ENCODE measurements at regions not wholly inside any gene's neighbourhood (a gene's known extent, or its start where the extent isn't known, plus 50 kb on each side); places are given as distances from the start of the nearest gene placed in this dataset.

- H3K4me3 Mint-ChIP-seq = no peak overlapping the region
- POLR2A ChIA-PET = no interaction called here
- CTCF ChIA-PET = no interaction called here
- H3K4me1 Mint-ChIP-seq = no peaks in the 10 kb centered on the region
- Histone ChIP-seq H3K4me1 (ENCODE audit: insufficient read depth, low read length) (no peaks in the 10 kb centered on the region), H3K27me3 (ENCODE audit: insufficient read depth, low read length, poor library complexity, severe bottlenecking) (no peaks in the 10 kb centered on the region), H3K9me3 (ENCODE audit: low read length) (no peaks in the 10 kb centered on the region), H3K4me3 (ENCODE audit: low read length) (no peak overlapping the region), H3K27ac (ENCODE audit: low read depth, low read length) (no peak overlapping the region), H3K36me3 (ENCODE audit: insufficient read depth, low read length) (no peaks in the 10 kb centered on the region)
- H3K27ac Mint-ChIP-seq = no peak overlapping the region
- peaks cover 3 to 23% of the 10 kb centered on the region in 2 donors for H3K27me3 Mint-ChIP-seq
- DNase-seq = no peak
- H3K36me3 Mint-ChIP-seq = no peaks in the 10 kb centered on the region
- peaks cover 0 to 3% (median 0%) of the 10 kb centered on the region in 5 donors for H3K9me3 Mint-ChIP-seq
Measured at GRCh38 chr12:90339837-90340236, 615.1 kb downstream of the CCER1 start.

DNA sequence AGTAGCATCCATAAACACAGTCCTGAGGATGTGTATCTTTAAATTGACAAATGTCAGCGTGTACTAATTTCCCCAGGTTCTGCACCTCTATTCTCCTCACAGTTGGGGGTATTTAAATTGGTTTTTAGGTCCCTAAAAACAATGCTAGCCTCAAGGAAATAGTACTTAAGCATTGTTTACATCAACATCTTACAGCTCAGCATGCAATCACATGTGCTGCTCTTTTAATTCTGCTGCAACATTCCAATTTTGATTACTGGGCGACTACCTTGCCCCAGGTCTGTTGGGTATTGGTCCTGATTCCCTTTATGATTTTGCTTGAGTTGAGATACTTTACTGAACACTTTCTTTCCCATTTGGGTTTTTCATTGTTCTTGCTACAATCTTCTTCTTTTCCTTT is 616.6 kb downstream of the CCER1 start:
- Histone ChIP-seq H3K4me3 (ENCODE audit: low read length) (no peak overlapping the region), H3K4me1 (ENCODE audit: insufficient read depth, low read length) (no peaks in the 10 kb centered on the region), H3K27ac (ENCODE audit: low read depth, low read length) (no peak overlapping the region), H3K27me3 (ENCODE audit: insufficient read depth, low read length, poor library complexity, severe bottlenecking) (no peaks in the 10 kb centered on the region), H3K9me3 (ENCODE audit: low read length) (no peaks in the 10 kb centered on the region), H3K36me3 (ENCODE audit: insufficient read depth, low read length) (no peaks in the 10 kb centered on the region)
- Mint-ChIP-seq H3K27ac (no peak overlapping the region), H3K36me3 (no peaks in the 10 kb centered on the region), H3K27me3 (peaks cover 0 to 18% of the 10 kb centered on the region in 2 donors), H3K4me1 (no peaks in the 10 kb centered on the region), H3K4me3 (no peak overlapping the region), H3K9me3 (no peaks in the 10 kb centered on the region)
- ChIA-PET POLR2A (no interaction called here), CTCF (no interaction called here)
- no peak for DNase-seq

- POLR2A ChIA-PET = no interaction called here
- no peaks in the 10 kb centered on the region for H3K4me1 ChIP-seq (ENCODE audit: insufficient read depth, low read length)
- Mint-ChIP-seq H3K36me3 (no peaks in the 10 kb centered on the region), H3K4me1 (no peaks in the 10 kb centered on the region), H3K27ac (no peak overlapping the region), H3K4me3 (no peak overlapping the region), H3K27me3 (peaks cover 0 to 5% of the 10 kb centered on the region in 2 donors), H3K9me3 (no peaks in the 10 kb centered on the region)
- no peak overlapping the region for H3K27ac ChIP-seq (ENCODE audit: low read depth, low read length)
- H3K36me3 ChIP-seq (ENCODE audit: insufficient read depth, low read length) = no peaks in the 10 kb centered on the region
- CTCF ChIA-PET = no interaction called here
- H3K4me3 ChIP-seq (ENCODE audit: low read length) = no peak overlapping the region
- no peaks in the 10 kb centered on the region for H3K27me3 ChIP-seq (ENCODE audit: insufficient read depth, low read length, poor library complexity, severe bottlenecking)
- no peaks in the 10 kb centered on the region for H3K9me3 ChIP-seq (ENCODE audit: low read length)
- no peak for DNase-seq
Measured at GRCh38 chr12:90337018-90337417, 618.0 kb downstream of the CCER1 start.

GRCh38 chr12:90335566-90335965 is 619.4 kb downstream of the CCER1 start:
- Histone ChIP-seq H3K27ac (ENCODE audit: low read depth, low read length) (no peak overlapping the region), H3K36me3 (ENCODE audit: insufficient read depth, low read length) (no peaks in the 10 kb centered on the region), H3K4me3 (ENCODE audit: low read length) (no peak overlapping the region), H3K9me3 (ENCODE audit: low read length) (no peaks in the 10 kb centered on the region), H3K27me3 (ENCODE audit: insufficient read depth, low read length, poor library complexity, severe bottlenecking) (no peaks in the 10 kb centered on the region), H3K4me1 (ENCODE audit: insufficient read depth, low read length) (no peaks in the 10 kb centered on the region)
- Mint-ChIP-seq H3K4me3 (no peak overlapping the region), H3K4me1 (no peaks in the 10 kb centered on the region), H3K9me3 (no peaks in the 10 kb centered on the region), H3K27me3 (peaks cover 0 to 4% of the 10 kb centered on the region in 2 donors), H3K27ac (no peak overlapping the region), H3K36me3 (no peaks in the 10 kb centered on the region)
- POLR2A ChIA-PET = no interaction called here
- CTCF ChIA-PET = no interaction called here
- no peak for DNase-seq

DNA sequence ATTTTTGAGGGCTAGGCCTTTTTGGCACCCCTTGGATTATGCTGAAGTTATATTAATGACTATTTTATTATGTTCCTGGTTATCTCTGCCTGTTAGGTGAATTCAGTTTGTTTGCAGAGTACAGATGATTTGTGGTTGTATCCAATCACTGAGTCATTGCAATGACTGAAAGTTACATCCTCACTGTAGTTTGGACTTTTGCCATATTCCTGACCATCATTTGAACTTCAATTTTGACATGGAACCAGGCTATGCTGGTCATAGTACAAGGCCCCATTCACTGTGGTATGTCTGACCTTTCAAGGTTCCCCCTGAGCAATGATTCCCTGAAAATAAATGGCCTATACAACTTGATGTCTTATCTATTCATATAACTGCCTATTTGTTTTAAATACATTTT is 621.0 kb downstream of the CCER1 start:
- Histone ChIP-seq H3K4me1 (ENCODE audit: insufficient read depth, low read length) (no peaks in the 10 kb centered on the region), H3K27ac (ENCODE audit: low read depth, low read length) (no peak overlapping the region), H3K36me3 (ENCODE audit: insufficient read depth, low read length) (no peaks in the 10 kb centered on the region), H3K27me3 (ENCODE audit: insufficient read depth, low read length, poor library complexity, severe bottlenecking) (no peaks in the 10 kb centered on the region), H3K4me3 (ENCODE audit: low read length) (no peak overlapping the region), H3K9me3 (ENCODE audit: low read length) (no peaks in the 10 kb centered on the region)
- no peak for DNase-seq
- H3K4me1 Mint-ChIP-seq = no peaks in the 10 kb centered on the region
- peaks cover 0 to 1% of the 10 kb centered on the region in 2 donors for H3K27me3 Mint-ChIP-seq
- no peak overlapping the region for H3K4me3 Mint-ChIP-seq
- ChIA-PET POLR2A (no interaction called here), CTCF (no interaction called here)
- no peak overlapping the region for H3K27ac Mint-ChIP-seq
- H3K9me3 Mint-ChIP-seq = no peaks in the 10 kb centered on the region
- H3K36me3 Mint-ChIP-seq = no peaks in the 10 kb centered on the region

- no peak overlapping the region for H3K27ac Mint-ChIP-seq
- no peaks in the 10 kb centered on the region for H3K36me3 Mint-ChIP-seq
- Histone ChIP-seq H3K27me3 (ENCODE audit: insufficient read depth, low read length, poor library complexity, severe bottlenecking) (no peaks in the 10 kb centered on the region), H3K4me1 (ENCODE audit: insufficient read depth, low read length) (no peaks in the 10 kb centered on the region), H3K9me3 (ENCODE audit: low read length) (no peaks in the 10 kb centered on the region), H3K27ac (ENCODE audit: low read depth, low read length) (no peak overlapping the region), H3K4me3 (ENCODE audit: low read length) (no peak overlapping the region), H3K36me3 (ENCODE audit: insufficient read depth, low read length) (no peaks in the 10 kb centered on the region)
- no peaks in the 10 kb centered on the region for H3K4me1 Mint-ChIP-seq
- peaks cover 0 to 3% of the 10 kb centered on the region in 2 donors for H3K27me3 Mint-ChIP-seq
- ChIA-PET POLR2A (no interaction called here), CTCF (no interaction called here)
- H3K9me3 Mint-ChIP-seq = no peaks in the 10 kb centered on the region
- H3K4me3 Mint-ChIP-seq = no peak overlapping the region
- no peak for DNase-seq
Measured at GRCh38 chr12:90333424-90333823, 621.6 kb downstream of the CCER1 start.

GRCh38 chr12:90331821-90332220 is 623.2 kb downstream of the CCER1 start:
- Mint-ChIP-seq H3K27ac (no peak overlapping the region), H3K9me3 (no peaks in the 10 kb centered on the region), H3K36me3 (no peaks in the 10 kb centered on the region), H3K4me1 (no peaks in the 10 kb centered on the region), H3K4me3 (no peak overlapping the region), H3K27me3 (peaks cover 0 to 3% of the 10 kb centered on the region in 2 donors)
- no peak for DNase-seq
- ChIA-PET POLR2A (no interaction called here), CTCF (no interaction called here)
- Histone ChIP-seq H3K36me3 (ENCODE audit: insufficient read depth, low read length) (no peaks in the 10 kb centered on the region), H3K4me3 (ENCODE audit: low read length) (no peak overlapping the region), H3K27me3 (ENCODE audit: insufficient read depth, low read length, poor library complexity, severe bottlenecking) (no peaks in the 10 kb centered on the region), H3K27ac (ENCODE audit: low read depth, low read length) (no peak overlapping the region), H3K9me3 (ENCODE audit: low read length) (no peaks in the 10 kb centered on the region), H3K4me1 (ENCODE audit: insufficient read depth, low read length) (no peaks in the 10 kb centered on the region)

- H3K4me3 ChIP-seq (ENCODE audit: low read length) = no peak overlapping the region
- H3K4me1 Mint-ChIP-seq = no peaks in the 10 kb centered on the region
- no peak overlapping the region for H3K27ac Mint-ChIP-seq
- DNase-seq = no peak
- no peaks in the 10 kb centered on the region for H3K9me3 Mint-ChIP-seq
- no peak overlapping the region for H3K27ac ChIP-seq (ENCODE audit: low read depth, low read length)
- H3K36me3 ChIP-seq (ENCODE audit: insufficient read depth, low read length) = no peaks in the 10 kb centered on the region
- no peaks in the 10 kb centered on the region for H3K4me1 ChIP-seq (ENCODE audit: insufficient read depth, low read length)
- H3K4me3 Mint-ChIP-seq = no peak overlapping the region
- no peaks in the 10 kb centered on the region for H3K9me3 ChIP-seq (ENCODE audit: low read length)
- no peaks in the 10 kb centered on the region for H3K27me3 ChIP-seq (ENCODE audit: insufficient read depth, low read length, poor library complexity, severe bottlenecking)
- POLR2A ChIA-PET = no interaction called here
- CTCF ChIA-PET = no interaction called here
- H3K36me3 Mint-ChIP-seq = no peaks in the 10 kb centered on the region
- H3K27me3 Mint-ChIP-seq = peaks cover 0 to 3% of the 10 kb centered on the region in 2 donors
Measured at GRCh38 chr12:90331262-90331661, 622.6 kb upstream of the ATP2B1 start.

Data from CD8-positive, alpha-beta memory T cell (primary cell).